Transverse colon (tissue), 4 donors: ENCODE measurements at regions not wholly inside any gene's neighbourhood (a gene's known extent, or its start where the extent isn't known, plus 50 kb on each side); places are given as distances from the start of the nearest gene placed in this dataset.

Experiments
- EP300 ChIP-seq: sonication (generic); formaldehyde crosslinking; IDR thresholded peaks from one replicate; pipeline ENCODE4 v1.6.1; 2017; ENCODE audit warnings: antibody characterized with exemption, low read depth
- POLR2A ChIP-seq: fragments of 450-650 bp; IDR thresholded peaks from one replicate; pipeline ENCODE4 v1.6.1; 2016; ENCODE audit warnings: antibody characterized with exemption, mild to moderate bottlenecking, moderate library complexity
- POLR2AphosphoS5 ChIP-seq, 3 donors: sonication (generic); formaldehyde crosslinking; IDR thresholded peaks; one replicate each; pipeline ENCODE4 v1.6.1; 2016; ENCODE audit warnings: antibody characterized with exemption in 3 of 3
- TF ChIP-seq, protein P1 (sequence below), 5 experiments: fragments of 200-600 bp in 3 of 5; fragments of 450-650 bp in 2 of 5; sonication (generic) in 3 of 5; IDR thresholded peaks; 1 replicate in 2 of 5; 2 replicates in 3 of 5; pipeline ENCODE4 v1.5.1; 2016 to 2017; ENCODE audit warnings: antibody characterized with exemption in 5 of 5, inconsistent platforms in 3 of 5, mild to moderate bottlenecking in 2 of 5, moderate library complexity in 1 of 5

DNA sequence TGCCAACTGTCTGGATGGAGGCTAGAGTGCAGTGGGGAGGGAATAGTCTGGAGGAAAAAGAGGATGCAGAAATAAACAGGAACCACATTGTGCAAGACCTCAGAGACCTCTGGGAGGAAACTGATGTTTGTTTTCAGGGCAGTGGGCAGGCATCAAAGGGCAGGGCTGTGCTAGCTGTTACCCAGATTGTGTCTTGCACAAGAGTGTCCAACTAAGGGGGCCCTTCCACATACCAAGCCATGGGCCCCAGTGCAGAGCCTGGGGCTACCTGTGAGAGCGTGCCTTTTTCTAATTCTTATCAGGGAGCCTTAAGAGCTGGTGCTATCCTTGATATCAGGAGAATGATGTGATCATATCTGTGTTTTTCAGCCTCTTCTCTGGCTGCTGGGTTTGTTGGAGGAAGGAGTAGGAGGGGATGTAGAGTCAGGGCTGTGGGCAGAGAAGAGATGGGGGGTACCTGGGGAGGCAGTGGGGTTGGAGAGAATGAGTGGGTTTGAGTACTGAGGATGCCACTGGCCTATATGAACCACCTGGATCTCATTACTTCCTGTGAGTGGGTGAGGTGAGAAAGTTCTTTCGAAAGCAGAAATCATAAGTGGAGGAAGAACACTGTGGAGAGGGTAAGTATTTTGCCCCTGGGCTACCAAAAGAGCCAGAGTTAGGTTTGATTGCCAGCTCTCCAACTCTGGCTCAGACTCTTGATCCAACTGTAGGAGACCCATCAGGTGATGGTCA lies 259.2 kb upstream of the CRY1 start:
- TF ChIP-seq EP300 (no peak), POLR2AphosphoS5 (IDR thresholded peaks at IDR 0.05) (no peak), POLR2A (no peak)
- TF ChIP-seq, protein P1, sequence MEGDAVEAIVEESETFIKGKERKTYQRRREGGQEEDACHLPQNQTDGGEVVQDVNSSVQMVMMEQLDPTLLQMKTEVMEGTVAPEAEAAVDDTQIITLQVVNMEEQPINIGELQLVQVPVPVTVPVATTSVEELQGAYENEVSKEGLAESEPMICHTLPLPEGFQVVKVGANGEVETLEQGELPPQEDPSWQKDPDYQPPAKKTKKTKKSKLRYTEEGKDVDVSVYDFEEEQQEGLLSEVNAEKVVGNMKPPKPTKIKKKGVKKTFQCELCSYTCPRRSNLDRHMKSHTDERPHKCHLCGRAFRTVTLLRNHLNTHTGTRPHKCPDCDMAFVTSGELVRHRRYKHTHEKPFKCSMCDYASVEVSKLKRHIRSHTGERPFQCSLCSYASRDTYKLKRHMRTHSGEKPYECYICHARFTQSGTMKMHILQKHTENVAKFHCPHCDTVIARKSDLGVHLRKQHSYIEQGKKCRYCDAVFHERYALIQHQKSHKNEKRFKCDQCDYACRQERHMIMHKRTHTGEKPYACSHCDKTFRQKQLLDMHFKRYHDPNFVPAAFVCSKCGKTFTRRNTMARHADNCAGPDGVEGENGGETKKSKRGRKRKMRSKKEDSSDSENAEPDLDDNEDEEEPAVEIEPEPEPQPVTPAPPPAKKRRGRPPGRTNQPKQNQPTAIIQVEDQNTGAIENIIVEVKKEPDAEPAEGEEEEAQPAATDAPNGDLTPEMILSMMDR (IDR thresholded peaks at IDR 0.05): no peak
